Neuronal stem cell (in vitro differentiated cells): ENCODE measurements at regions not wholly inside any gene's neighbourhood (a gene's known extent, or its start where the extent isn't known, plus 50 kb on each side); places are given as distances from the start of the nearest gene placed in this dataset.

Experiments
- DNase-seq: peaks from one replicate; pipeline ENCODE4 v3.0.0-alpha.2; 2013; ENCODE audit warnings: low spot score
- H2AFZ ChIP-seq: one replicate; pipeline ENCODE4 v1.6.1; 2013; ENCODE audit warnings: mild to moderate bottlenecking, low read length, inconsistent platforms
- H2AK5ac ChIP-seq: 2 replicates; pipeline ENCODE4 v1.6.1; 2013; ENCODE audit warnings: low read depth, mild to moderate bottlenecking, inconsistent platforms, low read length, moderate library complexity, mixed read lengths
- H2BK120ac ChIP-seq: 2 replicates; pipeline ENCODE4 v1.6.1; 2013; ENCODE audit warnings: low read depth, mild to moderate bottlenecking, inconsistent platforms, low read length, moderate library complexity, mixed read lengths
- H2BK12ac ChIP-seq: one replicate; pipeline ENCODE4 v1.6.1; 2013; ENCODE audit warnings: low read length, inconsistent platforms
- H2BK15ac ChIP-seq: 2 replicates; pipeline ENCODE4 v1.6.1; 2013; ENCODE audit warnings: mild to moderate bottlenecking, low read length, inconsistent platforms, mixed read lengths
- H2BK5ac ChIP-seq: one replicate; pipeline ENCODE4 v1.6.1; 2013; ENCODE audit warnings: inconsistent platforms, mild to moderate bottlenecking, low read length, moderate library complexity
- H3K14ac ChIP-seq: one replicate; pipeline ENCODE4 v1.6.1; 2013; ENCODE audit warnings: low read length, inconsistent platforms
- H3K18ac ChIP-seq: 2 replicates; pipeline ENCODE4 v1.6.1; 2013; ENCODE audit warnings: low read length, inconsistent platforms
- H3K23ac ChIP-seq: 2 replicates; pipeline ENCODE4 v1.6.1; 2013; ENCODE audit warnings: low read depth, mild to moderate bottlenecking, mixed read lengths, low read length, inconsistent platforms; ENCODE audit not compliant: poor library complexity
- H3K27ac ChIP-seq: replicated peaks from 3 replicates; pipeline ENCODE4 v1.5.1; 2013; ENCODE audit warnings: low read length, inconsistent platforms
- H3K27me3 ChIP-seq, 3 experiments: 2 replicates each; pipeline ENCODE4 v1.6.1; 2013; ENCODE audit warnings: low read length in 3 of 3, mild to moderate bottlenecking in 2 of 3, inconsistent platforms in 1 of 3, low read depth in 1 of 3, mixed read lengths in 1 of 3, moderate library complexity in 1 of 3; ENCODE audit not compliant: control insufficient read depth in 3 of 3, insufficient read depth in 3 of 3
- H3K36me3 ChIP-seq, 2 donors: replicated peaks in 1 of 2; 2 replicates each; pipeline ENCODE4 v1.6.1; 2013; ENCODE audit warnings: low read length in 2 of 2; ENCODE audit not compliant: control insufficient read depth in 2 of 2, insufficient read depth in 2 of 2
- H3K4ac ChIP-seq: 2 replicates; pipeline ENCODE4 v1.6.1; 2013; ENCODE audit warnings: inconsistent platforms, mild to moderate bottlenecking, low read length, moderate library complexity
- H3K4me1 ChIP-seq, 2 donors: 1 replicate in 1 of 2; 2 replicates in 1 of 2; pipeline ENCODE4 v1.6.1; 2013; ENCODE audit warnings: low read length in 2 of 2, low read depth in 1 of 2; ENCODE audit not compliant: control insufficient read depth in 2 of 2, insufficient read depth in 1 of 2
- H3K4me2 ChIP-seq: one replicate; pipeline ENCODE4 v1.6.1; 2013; ENCODE audit warnings: mild to moderate bottlenecking, low read length, inconsistent platforms; ENCODE audit not compliant: insufficient read depth, poor library complexity, severe bottlenecking
- H3K4me3 ChIP-seq, 2 donors: 2 replicates each; pipeline ENCODE4 v1.5.1; 2013; ENCODE audit warnings: low read length in 2 of 2, mild to moderate bottlenecking in 2 of 2, inconsistent platforms in 1 of 2, moderate library complexity in 1 of 2
- H3K79me1 ChIP-seq: one replicate; pipeline ENCODE4 v1.6.1; 2013; ENCODE audit warnings: low read depth, mild to moderate bottlenecking, inconsistent platforms, low read length, moderate library complexity
- H3K9ac ChIP-seq: one replicate; pipeline ENCODE4 v1.6.1; 2013; ENCODE audit warnings: mild to moderate bottlenecking, low read depth, low read length, inconsistent platforms; ENCODE audit not compliant: poor library complexity
- H3K9me3 ChIP-seq, 2 donors: replicated peaks in 1 of 2; 2 replicates each; pipeline versions ENCODE3 to v1.6.1; 2013; ENCODE audit warnings: low read length in 2 of 2, mild to moderate bottlenecking in 2 of 2, inconsistent platforms in 1 of 2, low read depth in 1 of 2, mixed read lengths in 1 of 2, moderate library complexity in 1 of 2; ENCODE audit not compliant: control insufficient read depth in 2 of 2, insufficient read depth in 1 of 2
- H4K8ac ChIP-seq: one replicate; pipeline ENCODE4 v1.6.1; 2013; ENCODE audit warnings: low read depth, mild to moderate bottlenecking, inconsistent platforms, low read length, moderate library complexity
- H4K91ac ChIP-seq: one replicate; pipeline ENCODE4 v1.6.1; 2013; ENCODE audit warnings: low read length, low read depth, mild to moderate bottlenecking, inconsistent platforms; ENCODE audit not compliant: poor library complexity
- WGBS, 2 donors: extraction: QIAGEN DNeasy Blood & Tissue Kit; methylation state at CpG; one replicate each; pipeline ENCODE4 v1.1.7; 2013; ENCODE audit warnings: missing lambda C conversion rate in 2 of 2, mixed read lengths in 1 of 2; ENCODE audit not compliant: insufficient read length in 2 of 2, insufficient replicate concordance in 1 of 2; ENCODE audit errors: extremely low coverage in 2 of 2; 5-methylcytosine and 5-hydroxymethylcytosine counted together

- no peak overlapping the region for H3K4ac ChIP-seq
- no peaks in the 10 kb centered on the region for H3K79me1 ChIP-seq
- no peak overlapping the region for H4K8ac ChIP-seq
- H2BK15ac ChIP-seq: no peak overlapping the region
- no peak overlapping the region for H3K4me3 ChIP-seq
- WGBS, 2 donors: no CpG with 5 or more reads among the region's 9 CpGs
- DNase-seq: no peak
- no peak overlapping the region for H3K18ac ChIP-seq
- H4K91ac ChIP-seq: no peak overlapping the region
- H2AK5ac ChIP-seq: no peak overlapping the region
- H2BK12ac ChIP-seq: no peak overlapping the region
- H3K23ac ChIP-seq: no peak overlapping the region
- H2BK5ac ChIP-seq: no peak overlapping the region
- no peak overlapping the region for H3K9ac ChIP-seq
- no peak overlapping the region for H3K27ac ChIP-seq
- peaks cover 0 to 3% of the 10 kb centered on the region in 2 donors for H3K9me3 ChIP-seq
- H3K36me3 ChIP-seq: no peaks in the 10 kb centered on the region
- no peak overlapping the region for H3K14ac ChIP-seq
- H2BK120ac ChIP-seq: no peak overlapping the region
- H2AFZ ChIP-seq: no peak overlapping the region
- no peak overlapping the region for H3K4me2 ChIP-seq
- peaks cover 0 to 6% (median 0%) of the 10 kb centered on the region in 3 experiments for H3K27me3 ChIP-seq
- H3K4me1 ChIP-seq: peaks cover 0 to 2% of the 10 kb centered on the region in 2 donors
Observed at GRCh38 chr1:29859126-29859525, 622.8 kb downstream of the PTPRU start.

GRCh38 chr1:29858646-29859045 is 622.3 kb downstream of the PTPRU start:
- Histone ChIP-seq H2AFZ (no peak overlapping the region), H2BK15ac (no peak overlapping the region), H2AK5ac (no peak overlapping the region), H3K79me1 (no peaks in the 10 kb centered on the region), H3K4me3 (no peak overlapping the region), H2BK120ac (no peak overlapping the region), H3K4me2 (no peak overlapping the region), H2BK12ac (no peak overlapping the region), H3K36me3 (no peaks in the 10 kb centered on the region), H3K18ac (no peak overlapping the region), H3K9ac (no peak overlapping the region), H4K91ac (no peak overlapping the region), H3K23ac (no peak overlapping the region), H3K4me1 (peaks cover 0 to 2% of the 10 kb centered on the region in 2 donors), H3K27me3 (peaks cover 0 to 6% (median 0%) of the 10 kb centered on the region in 3 experiments), H3K27ac (no peak overlapping the region), H3K14ac (no peak overlapping the region), H4K8ac (no peak overlapping the region), H3K9me3 (peaks cover 0 to 3% of the 10 kb centered on the region in 2 donors), H3K4ac (no peak overlapping the region), H2BK5ac (no peak overlapping the region)
- no peak for DNase-seq
- WGBS, 2 donors: no CpG with 5 or more reads among the region's 6 CpGs

GRCh38 chr1:29856340-29857114 is 620.2 kb downstream of the PTPRU start:
- H3K36me3 ChIP-seq: no peaks in the 10 kb centered on the region

GRCh38 chr1:29855561-29856160 is 619.3 kb downstream of the PTPRU start:
- H3K4me3 ChIP-seq: no peak overlapping the region
- no peak overlapping the region for H2BK5ac ChIP-seq
- H3K4me2 ChIP-seq: no peak overlapping the region
- no peak overlapping the region for H3K23ac ChIP-seq
- H3K27me3 ChIP-seq: peaks cover 0 to 6% (median 0%) of the 10 kb centered on the region in 3 experiments
- no peak for DNase-seq
- no peaks in the 10 kb centered on the region for H3K36me3 ChIP-seq
- H3K4ac ChIP-seq: no peak overlapping the region
- no peaks in the 10 kb centered on the region for H3K79me1 ChIP-seq
- no peak overlapping the region for H2BK120ac ChIP-seq
- H3K4me1 ChIP-seq: peaks cover 0 to 2% of the 10 kb centered on the region in 2 donors
- no peak overlapping the region for H3K14ac ChIP-seq
- no peak overlapping the region for H3K18ac ChIP-seq
- no peak overlapping the region for H2AK5ac ChIP-seq
- no peak overlapping the region for H2AFZ ChIP-seq
- H3K9ac ChIP-seq: no peak overlapping the region
- H2BK12ac ChIP-seq: no peak overlapping the region
- H4K8ac ChIP-seq: no peak overlapping the region
- no peak overlapping the region for H3K27ac ChIP-seq
- H4K91ac ChIP-seq: no peak overlapping the region
- WGBS, 2 donors: no CpG with 5 or more reads among the region's 10 CpGs
- no peak overlapping the region for H2BK15ac ChIP-seq
- no peaks in the 10 kb centered on the region for H3K9me3 ChIP-seq

More at GRCh38 chr1:29856340-29857114, 620.2 kb downstream of the PTPRU start:
- H3K79me1 ChIP-seq: no peaks in the 10 kb centered on the region
- H4K8ac ChIP-seq: no peak overlapping the region
- DNase-seq: no peak
- no peak overlapping the region for H3K14ac ChIP-seq
- H2AK5ac ChIP-seq: peak overlapping the region; percentile 2
- H3K27me3 ChIP-seq: peaks cover 0 to 6% (median 0%) of the 10 kb centered on the region in 3 experiments
- no peak overlapping the region for H2BK5ac ChIP-seq
- H3K4me3 ChIP-seq: no peak overlapping the region
- H2BK12ac ChIP-seq: no peak overlapping the region
- no peak overlapping the region for H2BK15ac ChIP-seq
- no peak overlapping the region for H4K91ac ChIP-seq
- no peak overlapping the region for H3K23ac ChIP-seq
- no peak overlapping the region for H3K27ac ChIP-seq
- H2AFZ ChIP-seq: no peak overlapping the region
- H3K4me2 ChIP-seq: no peak overlapping the region
- no peak overlapping the region for H2BK120ac ChIP-seq
- peaks cover 0 to 3% of the 10 kb centered on the region in 2 donors for H3K9me3 ChIP-seq
- H3K4ac ChIP-seq: no peak overlapping the region
- WGBS, 2 donors: no CpG with 5 or more reads among the region's 12 CpGs
- H3K4me1 ChIP-seq: peaks cover 0 to 2% of the 10 kb centered on the region in 2 donors
- H3K18ac ChIP-seq: peak overlapping the region; percentile 68
- H3K9ac ChIP-seq: no peak overlapping the region
